ENCODE measurements at regions not wholly inside any gene's neighbourhood (a gene's known extent, or its start where the extent isn't known, plus 50 kb on each side); places are given as distances from the start of the nearest gene placed in this dataset.

DNA sequence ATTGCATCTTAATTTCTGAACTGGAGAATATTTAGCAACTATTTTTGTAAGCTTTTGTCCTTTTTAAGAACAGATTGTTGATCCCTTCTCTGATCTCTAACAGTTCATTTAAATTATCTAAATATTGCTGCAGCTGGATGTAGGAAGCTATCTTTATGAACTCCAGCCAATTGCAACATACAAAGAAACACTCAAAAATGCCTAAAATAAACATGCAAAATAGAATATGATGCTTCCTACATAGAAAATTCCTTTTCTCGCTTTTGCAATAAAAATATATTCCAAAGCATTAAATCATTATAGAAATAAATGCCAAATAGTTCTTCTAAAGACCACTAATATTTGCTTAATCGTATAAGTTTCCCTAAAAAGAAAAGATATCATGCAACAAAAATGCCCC, 218.6 kb downstream of the LURAP1L start:
- Histone ChIP-seq H3K4me2 (replicated peaks; ENCODE audit: low read depth, low read length, poor library complexity, severe bottlenecking) (no peak overlapping the region), H3K79me2 (ENCODE audit: control insufficient read depth, insufficient read depth, low read length) (no peaks in the 10 kb centered on the region), H3K27me3 (replicated peaks in 1 of 4; ENCODE audit: control extremely low read depth in 1 of 4, control insufficient read depth in 3 of 4, insufficient read depth in 4 of 4, low read length in 3 of 4) (no peaks in the 10 kb centered on the region), H3K36me3 (replicated peaks in 1 of 2; ENCODE audit: control extremely low read depth in 1 of 2, control insufficient read depth in 1 of 2, extremely low read depth in 1 of 2, insufficient read depth in 2 of 2, low read length in 1 of 2) (no peaks in the 10 kb centered on the region), H3K4me1 (ENCODE audit: control insufficient read depth in 2 of 2, insufficient read depth in 2 of 2, low read length in 2 of 2) (no peaks in the 10 kb centered on the region), H3K9me3 (ENCODE audit: control extremely low read depth in 1 of 3, control insufficient read depth in 2 of 3, insufficient read depth in 1 of 3, low read length in 2 of 3) (no peaks in the 10 kb centered on the region), H3K27ac (ENCODE audit: low read length in 2 of 2) (no peak overlapping the region), H3K9ac (ENCODE audit: low read length) (no peak overlapping the region), H2AFZ (ENCODE audit: insufficient read depth, low read depth, low read length, poor library complexity, severe bottlenecking) (no peak overlapping the region), H4K20me1 (ENCODE audit: control insufficient read depth, insufficient read depth, low read length, poor library complexity, severe bottlenecking) (no peaks in the 10 kb centered on the region), H3K4me3 (ENCODE audit: control extremely low read depth in 1 of 5, extremely low read depth in 1 of 5, insufficient read depth in 1 of 5, low read depth in 2 of 5, low read length in 4 of 5) (no peak overlapping the region)
- WGBS (ENCODE audit: insufficient coverage), result no CpG with 5 or more reads among the region's 2 CpGs
- Mint-ChIP-seq H3K27me3 (no peaks in the 10 kb centered on the region), H3K4me1 (no peaks in the 10 kb centered on the region), H3K9me3 (ENCODE audit: insufficient read depth) (no peaks in the 10 kb centered on the region), H3K4me3 (no peak overlapping the region), H3K27ac (no peak overlapping the region)
- ChIA-PET POLR2A (no interaction called here), CTCF (no interaction called here)
- no peak for TF ChIP-seq EZH2 (IDR thresholded peaks at IDR 0.05; ENCODE audit: borderline replicate concordance, insufficient read depth, low read depth, low read length, poor library complexity, severe bottlenecking)
- TF ChIP-seq, protein P1, sequence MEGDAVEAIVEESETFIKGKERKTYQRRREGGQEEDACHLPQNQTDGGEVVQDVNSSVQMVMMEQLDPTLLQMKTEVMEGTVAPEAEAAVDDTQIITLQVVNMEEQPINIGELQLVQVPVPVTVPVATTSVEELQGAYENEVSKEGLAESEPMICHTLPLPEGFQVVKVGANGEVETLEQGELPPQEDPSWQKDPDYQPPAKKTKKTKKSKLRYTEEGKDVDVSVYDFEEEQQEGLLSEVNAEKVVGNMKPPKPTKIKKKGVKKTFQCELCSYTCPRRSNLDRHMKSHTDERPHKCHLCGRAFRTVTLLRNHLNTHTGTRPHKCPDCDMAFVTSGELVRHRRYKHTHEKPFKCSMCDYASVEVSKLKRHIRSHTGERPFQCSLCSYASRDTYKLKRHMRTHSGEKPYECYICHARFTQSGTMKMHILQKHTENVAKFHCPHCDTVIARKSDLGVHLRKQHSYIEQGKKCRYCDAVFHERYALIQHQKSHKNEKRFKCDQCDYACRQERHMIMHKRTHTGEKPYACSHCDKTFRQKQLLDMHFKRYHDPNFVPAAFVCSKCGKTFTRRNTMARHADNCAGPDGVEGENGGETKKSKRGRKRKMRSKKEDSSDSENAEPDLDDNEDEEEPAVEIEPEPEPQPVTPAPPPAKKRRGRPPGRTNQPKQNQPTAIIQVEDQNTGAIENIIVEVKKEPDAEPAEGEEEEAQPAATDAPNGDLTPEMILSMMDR (IDR thresholded peaks at IDR 0.05), result no peak
- ATAC-seq (ENCODE audit: low read depth), result no peak
- intact Hi-C loops (cut with micrococcal nuclease), result no loop called here
- DNase-seq, result no peak

DNA sequence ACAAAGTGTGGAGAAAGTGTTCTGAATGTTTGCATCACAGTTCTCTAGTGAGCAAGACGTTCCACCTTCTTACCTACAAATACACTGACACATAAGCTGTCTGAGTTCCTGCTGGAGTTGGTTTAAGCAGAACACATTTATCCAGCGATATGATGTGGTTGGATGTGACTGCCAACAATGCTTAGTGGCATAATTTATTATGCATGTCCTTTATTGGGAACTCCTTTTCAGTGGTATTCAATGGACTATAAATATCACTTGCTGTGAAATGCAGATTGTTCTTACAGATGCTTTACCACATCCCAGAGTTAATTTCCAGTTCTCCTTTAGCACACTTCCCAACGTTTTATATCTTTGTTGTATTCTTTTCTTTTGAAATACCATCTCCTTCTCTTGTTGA, 222.2 kb downstream of the LURAP1L start:
- no peak for DNase-seq
- no peak for TF ChIP-seq EZH2 (IDR thresholded peaks at IDR 0.05; ENCODE audit: borderline replicate concordance, insufficient read depth, low read depth, low read length, poor library complexity, severe bottlenecking)
- TF ChIP-seq, protein P1 (IDR thresholded peaks at IDR 0.05), result no peak
- Mint-ChIP-seq H3K4me3 (no peak overlapping the region), H3K27ac (no peak overlapping the region), H3K9me3 (ENCODE audit: insufficient read depth) (peaks cover 2% of the 10 kb centered on the region), H3K4me1 (no peaks in the 10 kb centered on the region), H3K27me3 (no peaks in the 10 kb centered on the region)
- H3K4me1 ChIP-seq (ENCODE audit: control insufficient read depth in 2 of 2, insufficient read depth in 2 of 2, low read length in 2 of 2), result no peaks in the 10 kb centered on the region
- intact Hi-C loops (cut with micrococcal nuclease), result no loop called here
- no peak overlapping the region for H3K4me3 ChIP-seq (ENCODE audit: control extremely low read depth in 1 of 5, extremely low read depth in 1 of 5, insufficient read depth in 1 of 5, low read depth in 2 of 5, low read length in 4 of 5)
- no peak for ATAC-seq (ENCODE audit: low read depth)
- H3K27me3 ChIP-seq (replicated peaks in 1 of 4; ENCODE audit: control extremely low read depth in 1 of 4, control insufficient read depth in 3 of 4, insufficient read depth in 4 of 4, low read length in 3 of 4), result no peaks in the 10 kb centered on the region
- no peaks in the 10 kb centered on the region for H4K20me1 ChIP-seq (ENCODE audit: control insufficient read depth, insufficient read depth, low read length, poor library complexity, severe bottlenecking)
- no CpG with 5 or more reads among the region's 3 CpGs for WGBS (ENCODE audit: insufficient coverage)
- H3K9me3 ChIP-seq (ENCODE audit: control extremely low read depth in 1 of 3, control insufficient read depth in 2 of 3, insufficient read depth in 1 of 3, low read length in 2 of 3), result no peaks in the 10 kb centered on the region
- no peaks in the 10 kb centered on the region for H3K79me2 ChIP-seq (ENCODE audit: control insufficient read depth, insufficient read depth, low read length)
- H3K4me2 ChIP-seq (replicated peaks; ENCODE audit: low read depth, low read length, poor library complexity, severe bottlenecking), result no peak overlapping the region
- no peak overlapping the region for H3K27ac ChIP-seq (ENCODE audit: low read length in 2 of 2)
- no peak overlapping the region for H3K9ac ChIP-seq (ENCODE audit: low read length)
- no peak overlapping the region for H2AFZ ChIP-seq (ENCODE audit: insufficient read depth, low read depth, low read length, poor library complexity, severe bottlenecking)
- H3K36me3 ChIP-seq (replicated peaks in 1 of 2; ENCODE audit: control extremely low read depth in 1 of 2, control insufficient read depth in 1 of 2, extremely low read depth in 1 of 2, insufficient read depth in 2 of 2, low read length in 1 of 2), result no peaks in the 10 kb centered on the region
- ChIA-PET CTCF (no interaction called here), POLR2A (no interaction called here)

All from B cell (primary cell).